K562 (cell line): ENCODE measurements at regions not wholly inside any gene's neighbourhood (a gene's known extent, or its start where the extent isn't known, plus 50 kb on each side); places are given as distances from the start of the nearest gene placed in this dataset.

Experiments
- ATAC-seq: fragments of 200-7000 bp; cut with Tn5 transposase; 3 replicates; pipeline ENCODE4 v1.9.1; 2020; ENCODE audit warnings: moderate library complexity
- BruUV-seq: library from RNA; stranded (reverse); fragments of 400-500 nt; replicated peaks from 2 replicates; lab custom pipeline; 2021; lab: Mats Ljungman, UMichigan
- CTCF ChIA-PET: fragments of 300-600 bp; formaldehyde crosslinking; extraction: SDS; loops from one replicate; lab custom pipeline; 2021; ENCODE audit warnings: low intra/inter-chr PET ratio; lab: Yijun Ruan, JAX
- POLR2A ChIA-PET: fragments of 300-600, 350-650 bp; sonication (Branson Sonifier 250); formaldehyde crosslinking; extraction: SDS; loops from one replicate; lab custom pipeline; 2021; ENCODE audit warnings: antibody characterized with exemption, inconsistent platforms; lab: Yijun Ruan, JAX
- DNase-seq, 4 experiments: peaks; one replicate each; pipeline versions ENCODE4 v3.0.0 to v3.0.0-alpha.2; 2011 to 2018; ENCODE audit warnings: low spot score in 3 of 4, mixed read lengths in 3 of 4; ENCODE audit errors: extremely low read depth in 1 of 4
- FAIRE-seq: peaks from 2 replicates; lab custom pipeline; 2011; peaks lifted over from hg19 to GRCh38; lab: Jason Lieb, UNC
- H2AFZ ChIP-seq: 2 replicates; pipeline ENCODE4 v1.6.0; 2011; ENCODE audit warnings: low read depth, low read length, control low read depth, inconsistent platforms
- H3K27ac ChIP-seq: fragments of 200-600 bp; 3 replicates; pipeline ENCODE4 v1.8.0; 2011; ENCODE audit warnings: low read depth, mild to moderate bottlenecking, control low read depth, inconsistent platforms, low read length, moderate library complexity, mixed read lengths; ENCODE audit errors: extremely low read depth
- H3K27me3 ChIP-seq, 2 experiments: fragments of 300-600 bp in 1 of 2; 2 replicates in 1 of 2; 3 replicates in 1 of 2; pipeline versions ENCODE4 v1.6.0 to v1.8.0; 2011; ENCODE audit warnings: inconsistent platforms in 2 of 2, low read length in 2 of 2, mild to moderate bottlenecking in 1 of 2, mixed read lengths in 1 of 2, moderate library complexity in 1 of 2; ENCODE audit not compliant: control insufficient read depth in 2 of 2, insufficient read depth in 2 of 2
- H3K36me3 ChIP-seq: fragments of 300-600 bp; 3 replicates; pipeline ENCODE4 v1.8.0; 2011; ENCODE audit warnings: mild to moderate bottlenecking, low read length, inconsistent platforms; ENCODE audit not compliant: control insufficient read depth, insufficient read depth
- H3K4me1 ChIP-seq, 2 experiments: fragments of 200-600 bp in 1 of 2; replicated peaks in 1 of 2; 2 replicates in 1 of 2; 3 replicates in 1 of 2; pipeline versions ENCODE4 v1.5.1 to v1.8.0; 2011; ENCODE audit warnings: inconsistent platforms in 2 of 2, low read length in 2 of 2, mild to moderate bottlenecking in 1 of 2, mixed read lengths in 1 of 2, moderate library complexity in 1 of 2; ENCODE audit not compliant: control insufficient read depth in 2 of 2, insufficient read depth in 2 of 2
- H3K4me2 ChIP-seq: 2 replicates; pipeline ENCODE4 v1.6.1; 2011; ENCODE audit warnings: low read length, control low read depth, inconsistent platforms, mixed read lengths; ENCODE audit not compliant: insufficient read depth
- H3K4me3 ChIP-seq: fragments of 200-600 bp; sonication (generic), shearing (Covaris generic); 2 replicates; pipeline ENCODE4 v1.5.1; 2016; ENCODE audit warnings: control low read depth, inconsistent platforms
- H3K79me2 ChIP-seq: fragments of 200-600 bp; 3 replicates; pipeline ENCODE4 v1.8.0; 2011; ENCODE audit warnings: low read length, inconsistent platforms; ENCODE audit not compliant: control insufficient read depth, insufficient read depth
- H3K9ac ChIP-seq, 2 experiments: 2 replicates each; pipeline versions ENCODE4 v1.6.0 to v1.6.1; 2011; ENCODE audit warnings: low read depth in 2 of 2, low read length in 2 of 2, control low read depth in 1 of 2, inconsistent platforms in 1 of 2, mild to moderate bottlenecking in 1 of 2, mixed read lengths in 1 of 2; ENCODE audit not compliant: insufficient read depth in 1 of 2
- H3K9me1 ChIP-seq: one replicate; pipeline ENCODE4 v1.6.0; 2011; ENCODE audit warnings: inconsistent platforms, mild to moderate bottlenecking, low read length, moderate library complexity; ENCODE audit not compliant: control insufficient read depth, insufficient read depth
- H3K9me3 ChIP-seq: replicated peaks from 2 replicates; pipeline ENCODE4 v1.5.1; 2011; ENCODE audit warnings: low read depth, low read length, inconsistent platforms; ENCODE audit not compliant: control insufficient read depth, insufficient read depth
- H4K20me1 ChIP-seq: replicated peaks from 2 replicates; pipeline ENCODE4 v1.6.1; 2011; ENCODE audit warnings: low read length, inconsistent platforms, mixed read lengths; ENCODE audit not compliant: control insufficient read depth, insufficient read depth
- ETV5 ChIP-seq: sonication (generic); formaldehyde crosslinking; IDR thresholded peaks from 2 replicates; pipeline ENCODE4 v1.4.0; 2020; ENCODE audit warnings: low read depth, mild to moderate bottlenecking, missing genetic modification reagents
- GTF2F1 ChIP-seq: IDR thresholded peaks from 2 replicates; pipeline ENCODE4 v1.6.1; 2011; ENCODE audit warnings: low read depth, low read length, improper control_type of control experiment
- HSF4 ChIP-seq: fragments of 250-450 bp; sonication (Bioruptor Pico); IDR thresholded peaks from 2 replicates; pipeline ENCODE4 v2.1.2; 2022; ENCODE audit warnings: mild to moderate bottlenecking, moderate library complexity, borderline replicate concordance
- MYNN ChIP-seq, 2 experiments: sonication (generic); formaldehyde crosslinking in 1 of 2; IDR thresholded peaks; 2 replicates each; pipeline versions ENCODE4 v1.5.0 to v1.6.1; 2016 to 2020; ENCODE audit warnings: antibody characterized with exemption in 1 of 2, missing genetic modification reagents in 1 of 2
- NCOA4 ChIP-seq: fragments of 450-650 bp; IDR thresholded peaks from 2 replicates; pipeline ENCODE4 v1.6.1; 2018; ENCODE audit warnings: mild to moderate bottlenecking; ENCODE audit not compliant: partially characterized antibody
- TRIM25 ChIP-seq: fragments of 450-650 bp; IDR thresholded peaks from 2 replicates; pipeline ENCODE4 v1.7.0; 2016; ENCODE audit warnings: borderline replicate concordance
- UBTF ChIP-seq, 2 experiments: IDR thresholded peaks; 2 replicates each; pipeline ENCODE4 v1.6.1; 2012; ENCODE audit warnings: improper control_type of control experiment in 2 of 2, low read depth in 2 of 2, low read length in 2 of 2, borderline replicate concordance in 1 of 2
- VEZF1 ChIP-seq: fragments of 200-800 bp; sonication (Bioruptor generic); IDR thresholded peaks from 2 replicates; pipeline ENCODE4 v1.6.1; 2017; ENCODE audit warnings: missing genetic modification characterization, missing compliant biosample characterization
- ZEB2 ChIP-seq: fragments of 450-650 bp; IDR thresholded peaks from 2 replicates; pipeline ENCODE4 v1.6.1; 2016
- ZKSCAN3 ChIP-seq: fragments of 250-450 bp; sonication (Bioruptor Pico); IDR thresholded peaks from 2 replicates; pipeline ENCODE4 v1.4.0; 2020
- ZNF197 ChIP-seq: fragments of 200-800 bp; sonication (Bioruptor generic); IDR thresholded peaks from 2 replicates; pipeline ENCODE4 v1.6.1; 2016; ENCODE audit warnings: low read depth, missing genetic modification characterization, missing compliant biosample characterization
- WGBS: fragments of 100-300 bp; shearing (Covaris generic); methylation state at CpG from one replicate; pipeline ENCODE4 v1.1.6; 2016; ENCODE audit warnings: low coverage, mixed read lengths; ENCODE audit not compliant: insufficient coverage; ENCODE audit errors: missing lambda C conversion rate; 5-methylcytosine and 5-hydroxymethylcytosine counted together
- in situ Hi-C: fragments of 300-500 bp; cut with MboI; formaldehyde crosslinking; loops from 4 replicates; pipeline ENCODE4 v1.15.0; 2018; ENCODE audit warnings: inconsistent platforms, mixed read lengths
- intact Hi-C: fragments of 100-400 bp; cut with micrococcal nuclease; formaldehyde crosslinking; loops from 2 replicates; pipeline ENCODE4 v1.14.2; 2022

- BruUV-seq = no TSS peak
- Histone ChIP-seq H3K4me1 (no peaks in the 10 kb centered on the region), H3K9me3 (no peaks in the 10 kb centered on the region), H3K9ac (no peak overlapping the region), H3K4me3 (no peak overlapping the region), H3K9me1 (no peaks in the 10 kb centered on the region), H2AFZ (no peak overlapping the region), H3K27ac (no peak overlapping the region), H4K20me1 (no peaks in the 10 kb centered on the region; the same call in 1 of the 2 replicates), H3K79me2 (no peaks in the 10 kb centered on the region), H3K4me2 (no peak overlapping the region), H3K27me3 (peaks cover 0 to 17% of the 10 kb centered on the region in 2 experiments; a peak in 2 of 5 replicates), H3K36me3 (no peaks in the 10 kb centered on the region)
- FAIRE-seq = no peak
- in situ Hi-C loops (no loop called here), intact Hi-C loops (no loop called here)
- ChIA-PET POLR2A (interaction anchor here (0.6 kb wide), 1 partner anchor 45 kb away, joined by 3 read pairs; no protein-coding TSS in a partner anchor), CTCF (no interaction called here)
- WGBS = 2% methylated on average over 6 of the region's 6 CpGs
- ATAC-seq = no peak
- TF ChIP-seq VEZF1 (CRISPR knock-in tag) (no peak), ZEB2 (no peak), ETV5 (CRISPR knock-in tag) (no peak), TRIM25 (no peak), ZKSCAN3 (no peak), UBTF (IDR thresholded peaks at IDR 0.05; ENCODE audit: borderline replicate concordance in 1 of 2, low read depth in 2 of 2, low read length in 2 of 2) (no peak), MYNN (IDR thresholded peaks at IDR 0.05) (no peak), MYNN (CRISPR knock-in tag; IDR thresholded peaks at IDR 0.05) (no peak), HSF4 (CRISPR knock-in tag) (no peak), GTF2F1 (no peak), ZNF197 (no peak), NCOA4 (no peak)
- no peak for DNase-seq
Observed at GRCh38 chr5:174827558-174827957, 103.2 kb downstream of the MSX2 start.
